GM18508 (cell line): ENCODE measurements at regions not wholly inside any gene's neighbourhood (a gene's known extent, or its start where the extent isn't known, plus 50 kb on each side); places are given as distances from the start of the nearest gene placed in this dataset.
"Not testable (repeated sequence)": the region's sequence is repeated elsewhere in the genome, so short reads cannot be mapped to it uniquely, and the experiment has no call there.

Experiments
- ATAC-seq: cut with Tn5 transposase; IDR thresholded peaks from one replicate; pipeline ENCODE4 v1.9.1; 2021; ENCODE audit warnings: moderate number of reproducible peaks; ENCODE audit not compliant: insufficient read depth, unreplicated experiment

- no peak for ATAC-seq
These were observed 174.4 kb upstream of the FGF13 start for GRCh38 chrX:138885886-138886285.

DNA sequence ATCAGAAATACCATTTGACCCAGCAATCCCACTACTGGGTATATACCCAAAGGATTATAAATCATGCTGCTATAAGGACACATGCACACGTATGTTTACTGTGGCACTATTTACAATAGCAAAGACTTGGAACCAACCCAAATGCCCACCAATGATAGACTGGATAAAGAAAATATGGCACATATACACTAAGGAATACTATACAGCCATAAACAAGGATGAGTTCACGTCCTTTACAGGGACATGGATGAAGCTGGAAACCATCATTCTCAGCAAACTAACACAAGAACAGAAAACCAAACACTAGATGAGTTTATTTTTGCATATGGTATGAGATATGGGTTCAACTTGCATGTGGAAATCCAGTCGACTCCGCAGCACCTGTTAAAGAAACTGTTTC is 168.8 kb upstream of the FGF13 start:
- not testable (repeated sequence) for ATAC-seq

DNA sequence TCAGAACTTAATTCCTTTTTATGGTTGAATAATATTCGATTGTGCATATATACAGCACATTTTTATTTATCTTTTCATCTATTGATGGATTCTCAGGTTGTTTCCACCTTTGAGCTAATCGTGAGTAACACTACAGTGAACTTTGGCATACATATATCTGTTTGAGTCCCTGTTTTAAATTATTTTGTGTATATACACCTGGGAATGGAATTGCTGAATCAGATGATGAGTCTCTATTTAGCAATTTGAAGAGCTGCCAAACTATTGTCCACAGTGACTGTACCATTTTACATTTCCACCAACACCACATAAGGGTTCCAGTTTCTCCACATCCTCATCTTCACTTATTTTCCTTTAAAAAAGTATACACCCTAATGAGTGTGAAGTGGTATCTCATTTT is 166.2 kb upstream of the FGF13 start:
- ATAC-seq = no peak

- no peak for ATAC-seq
These were observed 164.0 kb upstream of the FGF13 start for GRCh38 chrX:138875472-138875871.

GRCh38 chrX:138874271-138874935 is 162.9 kb upstream of the FGF13 start:
- ATAC-seq = no peak

DNA sequence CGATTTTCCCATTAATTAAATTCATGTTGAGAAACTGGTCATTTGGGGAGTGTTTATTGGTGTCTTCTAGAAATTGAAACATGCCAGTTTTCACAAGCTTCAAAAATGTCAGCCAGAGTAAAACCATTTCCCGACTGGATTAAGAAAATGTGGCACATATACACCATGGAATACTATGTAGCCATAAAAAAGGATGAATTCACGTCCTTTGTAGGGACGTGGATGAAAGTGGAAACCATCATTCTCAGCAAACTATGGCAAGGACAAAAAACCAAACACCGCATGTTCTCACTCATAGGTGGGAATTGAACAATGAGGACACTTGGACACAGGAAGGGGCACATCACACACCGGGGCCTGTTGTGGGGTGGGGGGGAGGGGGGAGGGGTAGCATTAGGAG is 162.1 kb upstream of the FGF13 start:
- ATAC-seq = not testable (repeated sequence)

GRCh38 chrX:138872537-138872936 is 161.0 kb upstream of the FGF13 start:
- ATAC-seq = no peak

DNA sequence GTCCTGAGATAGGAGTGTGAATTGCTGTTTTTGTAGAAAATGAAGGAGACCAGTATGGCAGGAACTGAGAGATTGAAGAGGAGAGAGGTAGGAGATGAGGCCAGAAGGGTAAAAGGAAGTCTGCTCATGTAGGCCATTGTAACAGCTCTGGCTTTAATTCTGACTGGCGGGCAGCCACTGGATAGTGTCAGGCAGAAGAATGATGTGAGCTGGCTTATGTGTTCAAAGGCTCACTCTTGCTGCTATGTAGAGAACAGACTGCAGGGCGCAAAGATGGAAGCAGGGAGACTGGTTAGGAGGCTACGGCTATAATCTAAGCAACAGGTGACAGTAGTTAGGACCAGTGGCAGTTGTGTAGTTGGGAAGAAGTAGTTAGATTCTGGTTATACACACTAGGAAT is 160.2 kb upstream of the FGF13 start:
- no peak for ATAC-seq

DNA sequence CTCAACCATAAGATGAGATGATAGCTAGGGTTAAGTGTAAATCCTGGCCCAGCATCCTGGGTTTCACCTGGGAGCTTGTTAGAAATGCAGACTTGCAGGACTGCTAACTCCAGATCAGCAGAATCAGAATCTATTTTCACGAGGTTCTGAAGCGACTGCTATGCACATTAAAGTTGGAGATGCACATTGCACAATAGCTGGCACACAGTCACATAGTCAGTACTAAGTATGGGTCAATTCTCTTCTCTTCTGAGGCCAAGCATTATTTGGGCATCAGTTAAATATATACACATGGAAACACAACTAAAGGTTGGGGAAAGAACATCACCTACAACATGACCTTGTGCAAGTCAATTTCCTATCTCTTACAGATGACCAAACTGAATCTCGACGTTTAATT is 155.1 kb upstream of the FGF13 start:
- no peak for ATAC-seq

DNA sequence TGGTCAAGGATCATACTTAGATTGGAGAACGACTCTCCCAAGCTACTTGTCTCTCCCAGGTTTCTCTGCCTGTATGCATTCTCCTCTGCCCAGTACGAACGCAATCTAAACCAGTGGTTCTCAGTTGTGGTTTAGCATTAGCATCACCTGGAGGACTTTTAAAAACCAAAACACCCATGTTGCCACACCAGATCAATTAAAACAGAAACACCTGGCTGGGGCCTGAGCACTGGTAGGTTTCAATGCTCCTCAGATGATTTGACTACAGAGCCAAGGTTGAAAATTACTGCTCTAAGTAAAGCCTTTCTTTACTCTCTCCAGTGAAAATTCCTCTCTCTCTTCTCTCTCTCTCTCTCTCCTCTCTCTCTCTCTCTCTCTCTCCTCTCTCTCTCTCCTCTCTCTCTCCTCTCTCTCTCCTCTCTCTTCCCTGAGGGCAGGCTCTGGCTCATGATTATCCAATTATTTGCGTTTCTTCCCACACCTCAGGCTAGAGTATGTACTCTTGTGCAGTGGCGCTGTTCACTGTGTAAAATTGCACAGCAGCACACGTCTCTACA is 153.7 kb upstream of the FGF13 start:
- ATAC-seq = no peak

GRCh38 chrX:138859421-138859820 is 147.9 kb upstream of the FGF13 start:
- no peak for ATAC-seq

GRCh38 chrX:138858951-138859350 is 147.4 kb upstream of the FGF13 start:
- ATAC-seq = no peak

- no peak for ATAC-seq
These were observed 146.9 kb upstream of the FGF13 start for GRCh38 chrX:138858438-138858837.

GRCh38 chrX:138856881-138857604 is 145.5 kb upstream of the FGF13 start:
- ATAC-seq = no peak

GRCh38 chrX:138853936-138854335 is 142.4 kb upstream of the FGF13 start:
- no peak for ATAC-seq

- ATAC-seq = no peak
These were observed 138.0 kb upstream of the FGF13 start for GRCh38 chrX:138849521-138849920.

GRCh38 chrX:138847930-138848329 is 136.4 kb upstream of the FGF13 start:
- no peak for ATAC-seq

GRCh38 chrX:138845786-138846185 is 134.3 kb upstream of the FGF13 start:
- no peak for ATAC-seq

- not testable (repeated sequence) for ATAC-seq
These were observed 95.9 kb upstream of the FGF13 start for GRCh38 chrX:138807400-138807799.

DNA sequence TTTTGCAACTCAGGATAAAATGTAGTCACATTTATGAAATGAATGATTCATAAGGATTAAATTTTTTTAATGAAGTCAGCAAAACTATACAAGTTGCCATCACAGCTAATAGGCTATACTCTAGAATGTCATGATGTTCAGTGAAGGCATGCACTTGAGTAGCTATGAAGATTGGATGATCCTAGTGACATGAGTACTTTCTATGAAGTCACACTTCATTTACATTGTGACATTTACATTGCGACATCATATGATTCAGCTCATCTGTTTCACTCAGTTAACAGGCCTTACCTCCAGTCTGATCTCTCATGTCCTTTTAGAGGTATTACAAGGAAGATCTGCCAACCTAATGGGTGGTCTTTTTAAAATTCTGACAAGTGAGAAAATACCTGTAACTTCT is 82.7 kb upstream of the FGF13 start:
- no peak for ATAC-seq

DNA sequence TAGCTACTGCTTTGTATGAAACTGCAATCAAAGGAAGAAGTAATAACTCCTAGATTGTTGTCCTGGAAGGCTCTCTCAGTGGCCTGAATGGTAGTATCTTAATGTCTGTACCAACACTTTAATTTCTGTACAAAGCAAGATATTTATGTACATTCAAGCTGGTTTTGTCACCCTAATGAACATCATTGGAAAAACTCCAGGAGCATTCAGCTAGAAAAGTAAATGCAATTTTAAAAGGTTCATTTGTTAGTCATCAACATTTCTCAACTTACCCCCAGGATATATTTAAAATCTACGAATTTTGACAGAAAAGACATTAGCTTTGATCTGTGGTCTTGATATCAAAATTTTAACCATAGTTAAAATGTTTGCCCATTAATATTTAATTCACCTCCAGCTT is 80.0 kb upstream of the FGF13 start:
- ATAC-seq = no peak

DNA sequence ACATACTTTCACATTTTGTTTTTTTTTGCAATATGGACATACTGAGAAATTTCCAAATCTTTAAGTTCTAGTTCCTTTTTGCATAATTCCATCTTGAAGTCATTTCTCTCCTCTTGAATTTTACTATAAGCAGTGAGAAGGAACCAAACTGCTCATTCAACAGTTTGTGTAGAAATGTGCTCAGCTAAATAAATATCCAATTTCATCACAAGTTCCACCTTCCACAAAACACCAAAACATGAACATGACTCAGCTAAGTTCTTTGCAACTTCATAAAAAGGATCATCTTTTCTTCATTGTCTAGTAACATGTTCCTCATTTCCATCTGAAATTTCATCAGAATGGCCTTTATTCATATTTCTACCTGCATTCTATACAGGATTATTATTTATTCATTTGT is 77.3 kb upstream of the FGF13 start:
- no peak for ATAC-seq
